ENCODE measurements at regions not wholly inside any gene's neighbourhood (a gene's known extent, or its start where the extent isn't known, plus 50 kb on each side); places are given as distances from the start of the nearest gene placed in this dataset.

DNA sequence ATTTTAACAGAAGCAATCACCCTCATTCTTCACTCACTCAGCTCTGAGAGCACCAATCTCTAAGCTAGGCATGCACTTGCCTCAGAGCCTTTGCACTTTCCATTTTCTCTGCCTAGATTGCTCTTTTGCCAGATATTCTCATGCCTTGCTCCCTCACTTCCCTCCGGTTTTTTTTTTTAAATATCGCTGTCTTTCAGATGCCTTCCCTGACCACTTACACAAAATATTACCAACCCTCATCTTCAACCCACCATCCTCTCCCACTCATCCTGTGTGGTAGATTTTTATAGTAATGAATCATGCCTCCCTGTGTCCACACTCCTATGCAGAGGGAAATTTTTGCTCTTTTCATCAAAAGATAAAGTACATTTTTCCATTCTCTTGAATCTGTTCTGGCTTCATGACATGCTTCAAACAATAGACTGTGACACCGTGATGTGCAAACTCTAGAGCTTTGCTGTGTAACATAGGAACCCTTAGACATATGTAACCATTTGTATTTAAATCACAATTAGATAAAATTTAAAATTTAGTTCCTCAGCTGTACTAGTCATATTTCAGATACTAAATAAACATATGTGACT lies 437.1 kb downstream of the UTRN start:
- no peak for DNase-seq (ENCODE audit: low spot score)
- TF ChIP-seq, protein P1, sequence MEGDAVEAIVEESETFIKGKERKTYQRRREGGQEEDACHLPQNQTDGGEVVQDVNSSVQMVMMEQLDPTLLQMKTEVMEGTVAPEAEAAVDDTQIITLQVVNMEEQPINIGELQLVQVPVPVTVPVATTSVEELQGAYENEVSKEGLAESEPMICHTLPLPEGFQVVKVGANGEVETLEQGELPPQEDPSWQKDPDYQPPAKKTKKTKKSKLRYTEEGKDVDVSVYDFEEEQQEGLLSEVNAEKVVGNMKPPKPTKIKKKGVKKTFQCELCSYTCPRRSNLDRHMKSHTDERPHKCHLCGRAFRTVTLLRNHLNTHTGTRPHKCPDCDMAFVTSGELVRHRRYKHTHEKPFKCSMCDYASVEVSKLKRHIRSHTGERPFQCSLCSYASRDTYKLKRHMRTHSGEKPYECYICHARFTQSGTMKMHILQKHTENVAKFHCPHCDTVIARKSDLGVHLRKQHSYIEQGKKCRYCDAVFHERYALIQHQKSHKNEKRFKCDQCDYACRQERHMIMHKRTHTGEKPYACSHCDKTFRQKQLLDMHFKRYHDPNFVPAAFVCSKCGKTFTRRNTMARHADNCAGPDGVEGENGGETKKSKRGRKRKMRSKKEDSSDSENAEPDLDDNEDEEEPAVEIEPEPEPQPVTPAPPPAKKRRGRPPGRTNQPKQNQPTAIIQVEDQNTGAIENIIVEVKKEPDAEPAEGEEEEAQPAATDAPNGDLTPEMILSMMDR (conservative IDR thresholded peaks at IDR 0.05; ENCODE audit: low read depth): no peak
- ChIA-PET POLR2A (ENCODE audit: low non-redundant PET) (no interaction called here), CTCF (interaction anchor here (0.5 kb wide), 1 partner anchor 37 kb away, joined by 3 read pairs; no protein-coding TSS in a partner anchor)
- H3K27ac ChIP-seq: no peak overlapping the region

DNA sequence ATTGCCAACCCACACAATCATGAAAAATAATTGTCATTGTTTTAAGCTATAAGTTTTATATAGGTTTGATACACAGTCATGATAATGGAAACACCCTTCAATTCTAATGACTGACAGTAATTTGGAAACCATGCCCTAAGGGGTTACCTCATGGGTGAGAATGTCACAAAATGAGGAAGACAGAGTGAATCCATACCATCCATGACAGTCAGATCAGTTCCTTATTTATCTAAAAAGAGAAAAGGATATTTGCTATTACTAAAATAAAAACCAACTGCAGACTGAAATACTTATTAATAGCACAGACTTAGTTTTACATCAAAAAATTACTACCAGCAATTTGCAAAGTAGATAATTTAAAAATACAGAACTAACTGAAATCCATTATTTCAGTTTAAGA lies 437.8 kb downstream of the UTRN start:
- no peak overlapping the region for H3K27ac ChIP-seq
- no peak for DNase-seq (ENCODE audit: low spot score)
- TF ChIP-seq, protein P1 (conservative IDR thresholded peaks at IDR 0.05; ENCODE audit: low read depth): no peak
- CTCF ChIA-PET: no interaction called here
- POLR2A ChIA-PET (ENCODE audit: low non-redundant PET): no interaction called here

DNA sequence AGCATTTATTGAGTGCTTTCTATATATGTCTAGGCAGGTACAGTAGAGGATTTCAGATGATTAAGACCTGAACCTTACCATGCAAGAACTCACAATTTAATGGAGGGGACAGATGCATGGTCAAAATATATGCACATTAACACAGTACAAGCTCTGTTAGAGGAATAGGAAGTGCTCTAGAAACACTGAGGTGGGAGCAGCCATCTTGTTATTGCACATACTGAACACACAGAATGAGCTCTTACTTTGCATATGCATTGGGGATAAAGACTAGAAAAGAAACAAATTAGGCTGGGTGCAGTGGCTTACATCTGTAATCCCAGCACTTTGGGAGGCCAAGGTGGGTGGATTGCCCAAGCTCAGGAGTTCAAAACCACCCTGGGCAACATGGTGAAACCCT lies 438.3 kb downstream of the UTRN start:
- TF ChIP-seq, protein P1 (conservative IDR thresholded peaks at IDR 0.05; ENCODE audit: low read depth): no peak
- no peak for DNase-seq (ENCODE audit: low spot score)
- CTCF ChIA-PET: interaction anchor here (0.5 to 0.6 kb wide), 2 partner anchors 14 to 50 kb away, joined by 3 to 4 read pairs; no protein-coding TSS in a partner anchor
- POLR2A ChIA-PET (ENCODE audit: low non-redundant PET): no interaction called here
- no peak overlapping the region for H3K27ac ChIP-seq

DNA sequence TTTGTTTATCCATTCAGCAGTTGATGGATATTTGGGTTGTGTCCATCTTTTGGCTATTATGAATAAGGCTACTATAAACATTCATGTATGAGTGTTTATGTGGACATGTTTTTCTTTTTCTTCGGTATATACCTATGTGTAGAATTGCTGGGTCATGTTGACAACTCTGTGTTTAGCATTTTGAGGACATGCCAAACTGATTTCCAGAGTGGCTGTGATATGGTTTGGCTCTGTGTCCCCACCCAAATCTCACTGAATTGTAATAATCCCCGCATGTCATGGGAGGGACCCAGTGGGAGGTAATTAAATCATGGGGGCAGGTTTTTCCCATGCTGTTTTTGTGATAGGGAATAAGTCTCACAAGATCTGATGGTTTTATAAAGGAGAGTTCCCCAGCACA lies 439.7 kb downstream of the UTRN start:
- TF ChIP-seq, protein P1 (conservative IDR thresholded peaks at IDR 0.05; ENCODE audit: low read depth): no peak
- H3K27ac ChIP-seq: no peak overlapping the region
- DNase-seq (ENCODE audit: low spot score): no peak
- POLR2A ChIA-PET (ENCODE audit: low non-redundant PET): no interaction called here
- CTCF ChIA-PET: no interaction called here

DNA sequence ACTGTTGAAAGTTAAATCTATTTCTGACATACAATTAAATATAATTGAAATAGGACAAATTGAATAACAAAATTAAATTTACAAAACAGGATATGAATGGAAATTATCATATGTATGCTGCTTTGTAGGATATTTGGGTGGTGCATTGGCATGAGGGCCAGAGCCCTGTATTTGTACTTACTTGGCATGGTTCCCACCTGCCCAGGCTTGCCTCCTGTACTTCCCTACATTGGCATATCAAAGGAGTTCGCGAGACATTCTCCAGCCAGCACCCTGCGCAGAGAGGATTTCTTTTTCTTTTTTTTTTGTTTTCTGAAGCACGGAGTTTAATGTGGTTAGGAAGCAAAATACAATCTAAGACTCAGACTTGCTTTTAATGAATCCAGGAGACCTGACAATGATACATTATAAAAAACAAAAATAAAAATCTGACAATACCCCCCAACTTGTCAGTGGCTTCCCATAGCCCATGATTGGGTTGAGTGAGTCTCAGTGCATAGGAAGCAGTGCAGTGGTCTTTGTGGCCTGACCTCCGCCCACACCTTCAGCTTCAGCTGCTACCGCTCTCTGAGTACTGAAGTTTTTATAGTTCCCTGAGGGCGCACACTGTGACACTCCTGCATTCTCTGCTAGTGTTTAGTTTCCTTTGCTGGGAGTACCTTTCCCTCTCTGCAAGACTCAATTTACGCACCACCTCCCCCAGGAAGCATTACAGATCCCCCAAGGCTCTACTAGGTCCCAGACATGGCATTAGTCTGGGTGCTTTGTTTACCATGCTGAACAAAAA lies 440.8 kb downstream of the UTRN start:
- CTCF ChIA-PET: no interaction called here
- TF ChIP-seq, protein P1 (conservative IDR thresholded peaks at IDR 0.05; ENCODE audit: low read depth): no peak
- POLR2A ChIA-PET (ENCODE audit: low non-redundant PET): no interaction called here
- no peak for DNase-seq (ENCODE audit: low spot score)
- no peak overlapping the region for H3K27ac ChIP-seq

DNA sequence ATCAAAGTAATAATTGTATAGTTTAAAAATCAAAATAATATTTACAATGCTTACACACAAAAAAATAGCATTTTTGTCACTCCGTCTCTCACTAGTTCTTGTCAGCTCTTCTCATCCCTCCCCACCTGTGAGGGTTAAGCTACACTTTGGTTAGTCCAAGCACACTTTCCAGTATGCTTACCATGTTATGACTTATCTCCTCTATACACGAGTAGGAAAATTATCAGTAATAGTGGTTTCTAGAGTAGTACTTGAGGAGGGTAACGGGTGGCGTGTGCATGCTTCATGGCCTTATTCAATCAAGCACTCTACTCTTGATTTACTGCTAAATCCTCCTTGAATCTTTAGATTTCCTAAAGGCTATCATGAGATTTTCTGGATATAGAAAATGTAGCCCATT lies 443.7 kb downstream of the UTRN start:
- TF ChIP-seq, protein P1 (conservative IDR thresholded peaks at IDR 0.05; ENCODE audit: low read depth): no peak
- no peak overlapping the region for H3K27ac ChIP-seq
- ChIA-PET CTCF (interaction anchor here (0.5 kb wide), 1 partner anchor 465 kb away, joined by 3 read pairs; no protein-coding TSS in a partner anchor), POLR2A (ENCODE audit: low non-redundant PET) (no interaction called here)
- no peak for DNase-seq (ENCODE audit: low spot score)

All from RWPE1 (cell line).